GDM1 (cell line): ENCODE measurements at regions not wholly inside any gene's neighbourhood (a gene's known extent, or its start where the extent isn't known, plus 50 kb on each side); places are given as distances from the start of the nearest gene placed in this dataset.

ENCODE experiments used
- DNase-seq: peaks from one replicate; lab custom pipeline; 2025; lab: John Stamatoyannopoulos, UW

DNA sequence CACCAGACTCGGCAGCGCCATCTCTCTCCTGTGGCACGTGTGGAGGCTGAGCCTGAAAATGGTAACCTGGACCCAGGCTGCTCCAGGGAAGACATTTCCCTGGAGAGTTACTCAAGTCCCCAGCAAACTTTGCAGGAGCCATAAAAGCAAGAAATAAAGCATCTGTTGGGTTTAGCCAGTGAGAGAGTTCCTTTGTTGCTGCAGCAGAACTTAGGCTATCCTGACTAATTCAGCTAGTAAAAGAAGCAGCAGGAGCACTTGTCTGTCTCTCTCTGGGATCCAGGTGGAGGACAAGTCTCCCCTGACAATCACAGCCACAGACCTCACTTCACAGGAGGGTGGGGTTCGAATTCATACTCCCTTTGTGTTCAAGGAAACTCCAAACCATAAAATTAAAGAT lies 79.2 kb upstream of the DIO3 start:
- no peak for DNase-seq

DNA sequence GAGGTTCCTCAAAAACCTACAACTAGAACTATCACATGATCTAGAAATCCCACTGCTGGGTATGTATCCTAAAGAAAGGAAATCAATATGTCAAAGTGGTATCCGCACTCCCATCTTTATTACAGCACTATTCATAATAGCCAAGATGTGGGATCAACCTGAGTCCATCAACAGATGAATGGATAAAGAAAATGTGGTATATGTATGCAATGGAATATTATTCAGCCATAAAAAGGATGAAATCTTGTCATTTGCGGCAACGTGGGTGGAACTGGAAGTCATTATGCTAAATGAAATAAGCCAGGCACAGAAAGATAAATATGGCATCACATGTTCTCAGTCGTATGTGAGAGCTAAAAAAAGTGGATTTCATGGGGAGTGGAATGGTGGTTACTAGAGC lies 77.5 kb upstream of the DIO3 start:
- DNase-seq = no peak

DNA sequence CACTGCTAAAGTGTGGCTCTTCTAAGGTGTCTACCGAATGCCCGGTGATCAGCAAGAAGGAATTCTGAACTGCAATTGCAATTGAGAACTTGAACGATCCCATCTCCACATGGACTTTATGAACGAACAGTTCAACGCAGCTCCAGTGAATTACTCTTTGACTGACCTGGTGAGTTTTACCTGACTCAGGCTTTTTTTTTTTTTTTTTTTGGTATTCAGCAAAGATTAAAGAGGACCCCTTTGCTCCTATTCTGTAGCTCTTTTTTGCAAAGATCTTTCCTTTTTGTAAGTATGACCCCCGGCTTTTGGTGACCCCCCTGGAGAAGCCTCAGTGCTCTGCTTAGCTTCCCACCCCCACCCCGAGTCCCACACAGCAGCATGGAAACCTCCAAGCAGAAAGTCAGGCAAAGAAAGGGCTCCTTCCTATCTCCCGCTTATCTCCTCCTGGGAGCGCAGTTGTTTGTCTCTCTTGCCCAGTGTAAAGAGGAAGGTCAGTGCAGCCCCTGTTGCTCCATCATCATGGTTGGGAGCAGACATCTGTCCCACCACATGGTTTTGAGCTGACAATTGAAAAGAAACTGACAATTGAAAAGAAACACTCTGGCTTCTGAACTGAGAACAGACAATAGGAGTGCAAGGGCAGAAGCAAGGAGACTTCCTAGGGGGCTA lies 72.1 kb upstream of the DIO3 start:
- DNase-seq = no peak

- no peak for DNase-seq
Measured at GRCh38 chr14:101490771-101491170, 70.5 kb upstream of the DIO3 start.

DNA sequence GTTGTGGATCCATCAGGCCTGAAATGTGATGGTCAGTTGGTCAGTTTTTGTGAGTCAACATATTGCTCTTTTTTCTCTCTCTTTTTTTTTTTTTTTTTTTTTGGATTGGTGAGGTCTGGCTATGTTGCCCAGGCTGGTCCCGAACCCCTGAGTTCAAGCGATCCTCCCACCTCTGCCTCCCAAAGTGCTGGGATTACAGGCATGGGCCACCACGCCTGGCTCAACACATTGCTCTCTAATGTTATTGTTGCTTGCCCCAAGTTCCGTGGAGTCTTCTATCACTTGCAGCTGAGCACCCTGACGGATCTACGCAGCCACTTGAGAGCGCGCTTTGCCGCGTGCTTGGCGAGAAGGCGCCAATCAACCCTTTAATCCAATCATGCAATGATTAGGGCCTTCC lies 69.5 kb upstream of the DIO3 start:
- DNase-seq = no peak

DNA sequence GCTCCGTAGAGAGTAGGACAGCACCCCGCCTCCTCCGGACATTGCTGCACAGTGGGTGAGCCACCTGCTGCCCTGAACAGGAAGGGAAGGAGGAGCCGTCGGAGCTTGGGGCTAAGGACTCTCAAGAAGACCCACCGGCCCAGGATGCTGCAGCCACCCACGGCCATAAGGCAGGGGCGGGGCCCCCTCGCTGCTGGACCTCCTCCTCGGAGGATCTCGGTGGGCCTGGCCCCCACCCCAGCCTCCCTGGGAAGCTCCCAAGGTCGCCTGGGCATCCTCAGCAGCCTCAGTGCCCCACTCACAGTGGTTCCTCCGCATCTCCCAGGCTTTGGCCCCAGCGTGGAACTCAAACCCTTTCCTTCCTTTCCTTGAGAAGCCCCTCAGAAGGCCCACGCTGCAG lies 68.6 kb upstream of the DIO3 start:
- DNase-seq = no peak

DNA sequence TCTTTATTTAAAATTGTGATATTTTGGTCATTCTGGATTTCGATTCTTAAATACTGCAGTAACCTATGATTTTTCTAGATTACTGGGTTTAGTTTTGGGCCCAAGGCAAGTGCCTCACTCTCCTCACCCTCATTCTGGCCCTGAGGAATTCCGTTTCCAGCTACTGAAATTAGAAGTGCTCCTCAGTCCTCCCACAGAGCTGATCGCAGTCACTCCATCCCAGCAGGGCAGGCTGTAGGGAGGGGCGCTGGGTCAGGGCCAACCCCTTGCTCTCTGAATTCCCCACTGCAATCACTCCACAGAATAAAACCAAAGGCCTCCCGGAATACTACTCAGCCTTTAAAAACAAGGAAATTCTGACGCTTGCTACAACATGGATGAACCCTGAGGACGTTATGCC lies 66.5 kb upstream of the DIO3 start:
- no peak for DNase-seq

- DNase-seq = no peak
Measured at GRCh38 chr14:101495284-101495683, 66.0 kb upstream of the DIO3 start.

GRCh38 chr14:101495827-101496775 lies 65.2 kb upstream of the DIO3 start:
- DNase-seq = no peak

GRCh38 chr14:101496776-101497683 lies 64.3 kb upstream of the DIO3 start:
- DNase-seq = no peak

GRCh38 chr14:101497684-101498525 lies 63.4 kb upstream of the DIO3 start:
- no peak for DNase-seq

- no peak for DNase-seq
Measured at GRCh38 chr14:101498526-101498860, 62.8 kb upstream of the DIO3 start.

- no peak for DNase-seq
Measured at GRCh38 chr14:101499080-101499479, 62.2 kb upstream of the DIO3 start.

DNA sequence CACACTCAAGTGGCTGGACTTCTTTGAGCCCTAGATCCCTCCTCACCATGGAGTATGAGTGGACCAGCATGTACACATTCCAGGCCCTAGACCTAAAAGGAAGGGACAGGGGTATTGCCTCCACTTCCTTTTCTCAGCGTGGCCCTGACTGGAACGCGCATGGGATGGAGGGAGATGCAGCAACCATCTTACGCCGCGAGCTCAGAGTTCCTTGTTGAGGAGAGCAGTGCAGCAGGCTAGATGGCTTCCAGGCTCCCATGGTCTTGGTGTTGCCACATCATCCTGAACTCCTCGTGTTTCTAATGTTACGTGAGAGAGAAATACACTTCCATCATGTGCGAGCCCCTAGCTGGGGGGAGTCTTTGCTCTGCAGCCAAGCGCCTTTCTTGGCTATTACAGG lies 61.8 kb upstream of the DIO3 start:
- no peak for DNase-seq

DNA sequence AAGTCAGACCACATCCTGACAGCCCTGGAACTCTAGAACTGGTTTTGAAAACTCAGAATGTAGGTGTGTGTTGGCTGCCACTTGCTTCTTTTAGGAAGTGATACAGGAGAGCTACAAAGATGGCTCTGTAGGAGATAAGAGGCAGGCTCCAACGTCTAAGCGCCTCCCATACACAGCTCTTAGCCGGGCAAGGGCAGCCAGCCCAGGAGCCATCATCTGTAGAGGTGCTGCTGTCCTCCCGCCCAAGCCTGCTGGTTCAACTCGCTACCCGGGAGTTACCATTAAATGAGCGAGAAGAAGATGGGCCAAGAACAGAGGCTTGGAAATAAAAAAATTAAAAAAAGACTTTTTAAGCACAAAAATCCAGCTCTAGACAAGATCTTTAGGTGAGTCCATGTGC lies 61.2 kb upstream of the DIO3 start:
- no peak for DNase-seq

DNA sequence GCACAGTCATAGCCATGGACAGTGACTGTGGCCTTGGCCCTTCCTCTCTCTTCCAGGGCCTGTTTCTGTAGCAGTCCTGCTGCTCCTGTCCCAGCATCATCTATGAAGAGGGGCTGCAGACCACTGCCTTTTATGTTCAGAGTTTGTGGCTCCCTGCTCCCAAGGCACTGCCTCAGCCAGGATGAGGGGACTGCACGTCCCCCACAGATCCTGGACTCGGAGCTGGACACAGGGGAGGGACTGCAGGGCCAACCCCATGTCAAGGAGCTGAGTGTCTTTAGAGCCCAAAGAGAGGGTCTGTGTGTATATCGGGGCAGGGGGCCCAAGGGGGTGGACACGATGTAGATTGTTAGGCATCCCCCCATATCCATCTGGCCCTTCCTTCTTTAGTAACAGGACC lies 60.6 kb upstream of the DIO3 start:
- no peak for DNase-seq

- DNase-seq = no peak
Measured at GRCh38 chr14:101501341-101501740, 60.0 kb upstream of the DIO3 start.

- DNase-seq = no peak
Measured at GRCh38 chr14:101501858-101502615, 59.3 kb upstream of the DIO3 start.

DNA sequence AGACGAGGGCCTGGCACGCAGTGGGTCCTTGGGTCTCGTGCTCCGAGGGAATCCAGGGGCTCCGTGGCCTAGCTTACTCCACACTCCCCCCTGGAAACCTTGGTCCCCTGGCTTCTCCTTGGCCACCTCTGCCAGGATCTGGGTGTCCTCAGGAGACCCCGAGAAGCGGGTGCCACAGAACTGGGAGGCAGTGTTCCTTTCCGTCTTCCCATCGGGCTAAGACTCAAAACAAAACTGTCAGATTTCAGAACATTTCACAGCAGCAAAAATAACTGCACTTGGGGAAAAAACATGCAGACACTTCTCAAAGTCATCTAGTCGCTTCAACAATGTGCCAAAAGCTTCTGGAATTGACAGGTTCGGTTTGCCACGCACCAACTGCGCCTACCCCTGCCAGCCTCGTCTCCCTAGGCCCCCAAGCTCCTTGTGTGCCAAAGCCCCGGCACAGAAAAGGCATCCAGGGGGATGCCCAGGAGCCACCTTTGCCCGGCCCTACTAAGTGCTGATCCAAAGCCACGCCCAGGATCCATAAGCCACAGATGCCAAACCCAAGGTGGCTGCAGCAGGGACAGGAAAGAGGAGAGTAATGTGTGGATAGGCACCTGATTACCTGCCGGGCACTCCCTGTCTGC lies 58.4 kb upstream of the DIO3 start:
- no peak for DNase-seq

GRCh38 chr14:101503431-101504095 lies 57.7 kb upstream of the DIO3 start:
- no peak for DNase-seq
